HCT116 (cell line): ENCODE measurements at regions not wholly inside any gene's neighbourhood (a gene's known extent, or its start where the extent isn't known, plus 50 kb on each side); places are given as distances from the start of the nearest gene placed in this dataset.

Source experiments
- ATAC-seq: fragments of 200-7000 bp; cut with Tn5 transposase; 2 replicates; pipeline ENCODE4 v1.9.1; 2020; ENCODE audit warnings: mild to moderate bottlenecking, moderate library complexity
- BruUV-seq: library from RNA; stranded (reverse); fragments of 400-500 nt; replicated peaks from 2 replicates; lab custom pipeline; 2021; lab: Mats Ljungman, UMichigan
- CTCF ChIA-PET: fragments of 300-600 bp; sonication (Branson Sonifier 250); formaldehyde crosslinking; loops from one replicate; lab custom pipeline; 2021; ENCODE audit warnings: antibody characterized with exemption; lab: Charles Lee
- POLR2A ChIA-PET: fragments of 300-600, 350-600 bp; sonication (Branson Sonifier 250); formaldehyde crosslinking; loops from one replicate; lab custom pipeline; 2021; ENCODE audit warnings: antibody characterized with exemption; lab: Charles Lee
- RAD21 ChIA-PET, 2 experiments: fragments of 300-600 bp; sonication (Branson Sonifier 250); formaldehyde crosslinking; loops; one replicate each; lab custom pipeline; 2023; ENCODE audit warnings: low total read pairs in 2 of 2; ENCODE audit not compliant: uncharacterized antibody in 2 of 2, unreplicated experiment in 2 of 2, low non-redundant PET in 1 of 2; lab: Charles Lee
- DNase-seq: peaks from one replicate; pipeline ENCODE4 v3.0.0-alpha.2; 2010; ENCODE audit warnings: low read depth, low spot score
- H2AFZ ChIP-seq: fragments of 200-600 bp; shearing (Covaris generic), sonication (generic); 2 replicates; pipeline ENCODE4 v1.6.1; 2017; ENCODE audit warnings: low read depth, mixed run types, mixed read lengths, antibody characterized with exemption, low read length; ENCODE audit not compliant: poor library complexity, severe bottlenecking
- H3K27ac ChIP-seq: 2 replicates; pipeline ENCODE4 v1.5.1; 2012; ENCODE audit warnings: low read depth, low read length
- H3K27me3 ChIP-seq: fragments of 200-600 bp; sonication (generic); 2 replicates; pipeline ENCODE4 v1.6.1; 2016; ENCODE audit warnings: mixed run types, low read length, mixed read lengths; ENCODE audit not compliant: insufficient read depth
- H3K36me3 ChIP-seq, 2 experiments: fragments of 200-500 bp in 1 of 2; fragments of 200-600 bp in 1 of 2; sonication (Bioruptor generic) in 1 of 2; sonication (generic) in 1 of 2; 2 replicates each; pipeline versions ENCODE4 v1.5.1 to v1.6.1; 2014 to 2016; ENCODE audit warnings: low read length in 2 of 2, inconsistent platforms in 1 of 2, mixed read lengths in 1 of 2, mixed run types in 1 of 2; ENCODE audit not compliant: insufficient read depth in 2 of 2, control insufficient read depth in 1 of 2
- H3K4me1 ChIP-seq, 2 experiments: fragments of 200-600 bp in 1 of 2; sonication (generic) in 1 of 2; 2 replicates each; pipeline versions ENCODE4 v1.5.1 to v1.6.1; 2012 to 2017; ENCODE audit warnings: low read length in 2 of 2, inconsistent platforms in 1 of 2, mild to moderate bottlenecking in 1 of 2, mixed read lengths in 1 of 2, mixed run types in 1 of 2, moderate library complexity in 1 of 2; ENCODE audit not compliant: insufficient read depth in 2 of 2, control insufficient read depth in 1 of 2
- H3K4me2 ChIP-seq: fragments of 200-600 bp; sonication (generic); 2 replicates; pipeline ENCODE4 v1.6.1; 2017; ENCODE audit warnings: mixed run types, low read length, mixed read lengths
- H3K4me3 ChIP-seq, 2 experiments: fragments of 200-600 bp in 1 of 2; sonication (generic) in 1 of 2; replicated peaks in 1 of 2; 2 replicates each; pipeline ENCODE4 v1.5.1; 2011 to 2016; ENCODE audit warnings: low read length in 2 of 2, control low read depth in 1 of 2, low read depth in 1 of 2, mild to moderate bottlenecking in 1 of 2, mixed read lengths in 1 of 2, mixed run types in 1 of 2
- H3K79me2 ChIP-seq: fragments of 200-600 bp; sonication (generic); 2 replicates; pipeline ENCODE4 v1.6.1; 2017; ENCODE audit warnings: mild to moderate bottlenecking, mixed run types, low read length, moderate library complexity, mixed read lengths; ENCODE audit not compliant: insufficient read depth
- H3K9ac ChIP-seq: fragments of 200-600 bp; sonication (generic); 2 replicates; pipeline ENCODE4 v1.6.1; 2016; ENCODE audit warnings: low read length, mixed read lengths
- H3K9me2 ChIP-seq: fragments of 200-600 bp; sonication (generic), shearing (Covaris generic); 2 replicates; pipeline ENCODE4 v1.6.1; 2017; ENCODE audit warnings: mixed run types, mild to moderate bottlenecking, moderate library complexity; ENCODE audit not compliant: insufficient read depth
- H3K9me3 ChIP-seq, 2 experiments: fragments of 200-500 bp in 1 of 2; fragments of 200-600 bp in 1 of 2; sonication (Bioruptor generic) in 1 of 2; sonication (generic) in 1 of 2; 2 replicates each; pipeline ENCODE4 v1.6.1; 2014 to 2017; ENCODE audit warnings: low read length in 2 of 2, mixed read lengths in 2 of 2, inconsistent platforms in 1 of 2, low read depth in 1 of 2, mild to moderate bottlenecking in 1 of 2, mixed run types in 1 of 2, moderate library complexity in 1 of 2; ENCODE audit not compliant: control insufficient read depth in 1 of 2, insufficient read depth in 1 of 2
- H4K20me1 ChIP-seq: fragments of 200-600 bp; sonication (generic), shearing (Covaris generic); 2 replicates; pipeline ENCODE4 v1.6.1; 2017; ENCODE audit warnings: mixed run types, mild to moderate bottlenecking, moderate library complexity; ENCODE audit not compliant: insufficient read depth
- CBX3 ChIP-seq: IDR thresholded peaks from 2 replicates; pipeline ENCODE4 v1.6.1; 2012; ENCODE audit warnings: low read depth
- EZH2 ChIP-seq: fragments of 200-600 bp; sonication (generic); IDR thresholded peaks from 2 replicates; pipeline ENCODE4 v1.6.1; 2017; ENCODE audit warnings: antibody characterized with exemption, mixed run types
- EZH2phosphoT487 ChIP-seq: fragments of 200-600 bp; IDR thresholded peaks from 2 replicates; pipeline ENCODE4 v1.6.1; 2018; ENCODE audit warnings: antibody characterized with exemption, borderline replicate concordance
- FOSL1 ChIP-seq: IDR thresholded peaks from 2 replicates; pipeline ENCODE4 v1.6.1; 2012; ENCODE audit warnings: low read depth
- JUND ChIP-seq: IDR thresholded peaks from 2 replicates; pipeline ENCODE4 v1.6.1; 2012
- POLR2A ChIP-seq: IDR thresholded peaks from 2 replicates; pipeline ENCODE4 v1.7.0; 2011; ENCODE audit warnings: borderline replicate concordance; ENCODE audit not compliant: insufficient read depth, insufficient read length; ENCODE audit errors: extremely low read depth
- POLR2AphosphoS5 ChIP-seq: IDR thresholded peaks from 2 replicates; pipeline ENCODE4 v1.6.1; 2011; ENCODE audit warnings: mild to moderate bottlenecking, low read depth, low read length, moderate library complexity
- RAD21 ChIP-seq: IDR thresholded peaks from 2 replicates; pipeline ENCODE4 v1.6.1; 2012; ENCODE audit warnings: low read depth, mild to moderate bottlenecking
- SIN3A ChIP-seq: IDR thresholded peaks from 2 replicates; pipeline ENCODE4 v1.6.1; 2012; ENCODE audit warnings: low read depth
- SP1 ChIP-seq: IDR thresholded peaks from 2 replicates; pipeline ENCODE4 v1.6.1; 2012; ENCODE audit warnings: low read depth
- SRF ChIP-seq: IDR thresholded peaks from 2 replicates; pipeline ENCODE4 v1.6.1; 2012; ENCODE audit warnings: low read depth
- ZFX ChIP-seq: fragments of 450-650 bp; IDR thresholded peaks from 2 replicates; pipeline ENCODE4 v1.6.1; 2017
- ZNF274 ChIP-seq: fragments of 200-500 bp; sonication (Bioruptor generic); IDR thresholded peaks from 2 replicates; pipeline ENCODE4 v1.6.1; 2014; ENCODE audit warnings: mild to moderate bottlenecking, low read depth, low read length, inconsistent platforms
- intact Hi-C: fragments of 100-400 bp; cut with micrococcal nuclease; formaldehyde crosslinking; loops from 2 replicates; pipeline ENCODE4 v1.10.0; 2022
- TF ChIP-seq, protein P1 (sequence below), 3 experiments: fragments of 200-600 bp in 1 of 3; sonication (generic) in 1 of 3; IDR thresholded peaks in 2 of 3; conservative IDR thresholded peaks in 1 of 3; 2 replicates each; pipeline ENCODE4 v1.5.1; 2012 to 2017; ENCODE audit warnings: low read depth in 2 of 3, low read length in 2 of 3, antibody characterized with exemption in 1 of 3, borderline replicate concordance in 1 of 3, control low read depth in 1 of 3, mild to moderate bottlenecking in 1 of 3, mixed read lengths in 1 of 3, mixed run types in 1 of 3, moderate library complexity in 1 of 3; ENCODE audit not compliant: insufficient read depth in 1 of 3
- TF ChIP-seq, protein P2 (sequence below): IDR thresholded peaks from 2 replicates; pipeline ENCODE4 v1.6.1; 2012
- TF ChIP-seq, protein P3 (sequence below): IDR thresholded peaks from 2 replicates; pipeline ENCODE4 v1.6.1; 2012; ENCODE audit warnings: low read depth
- TF ChIP-seq, protein P4 (sequence below): IDR thresholded peaks from 2 replicates; pipeline ENCODE4 v1.6.1; 2011; ENCODE audit warnings: mild to moderate bottlenecking, low read length, moderate library complexity; ENCODE audit not compliant: insufficient replicate concordance; ENCODE audit errors: extremely low read depth
- TF ChIP-seq, protein P5 (sequence below): IDR thresholded peaks from 2 replicates; pipeline ENCODE4 v1.6.1; 2012

DNA sequence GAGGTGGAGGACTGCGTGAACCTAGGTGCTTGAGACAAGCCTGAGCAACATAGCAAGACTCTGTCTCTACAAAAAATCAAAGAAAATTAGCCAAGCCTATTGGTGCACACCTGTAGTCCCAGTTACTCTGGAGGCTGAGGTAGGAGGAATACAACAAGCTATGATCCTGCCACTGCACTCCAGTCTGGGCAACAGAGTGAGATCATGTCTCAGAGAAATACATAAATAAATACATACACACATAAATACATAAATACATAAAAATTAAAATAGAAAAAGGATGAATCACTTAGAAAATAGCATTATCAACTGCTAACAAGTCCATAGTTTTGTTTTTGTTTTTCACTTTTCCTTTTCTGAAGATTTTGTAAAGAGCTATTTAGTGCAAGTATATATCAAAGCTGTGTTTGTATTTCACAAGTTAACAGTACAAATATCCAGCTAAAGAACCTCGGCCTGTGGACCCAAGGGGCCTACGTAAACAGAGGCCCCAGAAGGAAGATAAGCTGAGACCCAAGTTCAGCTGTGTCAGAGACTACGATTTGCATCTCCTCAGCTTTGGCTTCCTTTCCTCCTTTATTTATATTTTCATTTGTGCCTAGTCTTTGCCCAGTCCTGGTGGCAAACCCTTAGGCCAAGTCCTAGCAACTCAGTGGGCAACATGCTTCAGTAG, 67.1 kb upstream of the ROBO2 start (continued):
- TF ChIP-seq SP1: no peak
- no peak for TF ChIP-seq SRF
- no peak for TF ChIP-seq POLR2A
- no peak for TF ChIP-seq ZNF274
- no peak for TF ChIP-seq ZFX
- TF ChIP-seq JUND: no peak

DNA sequence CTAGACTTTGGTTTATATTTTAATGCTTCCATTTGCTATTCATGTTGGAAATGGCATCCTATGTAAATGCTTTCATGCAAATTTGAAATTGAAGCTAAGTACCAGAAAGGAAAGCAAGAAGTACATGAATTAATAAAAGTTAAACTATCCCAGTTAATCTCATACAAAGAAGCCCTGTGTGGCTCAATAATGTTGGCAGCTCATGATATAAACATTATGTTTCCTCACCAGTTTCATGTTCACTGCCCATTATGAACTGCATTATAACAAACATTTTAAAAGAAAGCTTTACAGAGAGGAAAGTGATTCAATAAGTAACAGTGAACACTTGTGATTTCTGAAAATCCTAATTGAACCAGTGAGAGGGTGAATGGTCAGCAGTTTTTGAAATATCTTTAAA, 62.9 kb upstream of the ROBO2 start:
- BruUV-seq: no TSS peak
- ChIA-PET CTCF (no interaction called here), RAD21 (no interaction called here), POLR2A (interaction anchor here (0.6 kb wide), 1 partner anchor 21 kb away, joined by 3 read pairs; no protein-coding TSS in a partner anchor)
- H3K36me3 ChIP-seq: no peaks in the 10 kb centered on the region
- no peak overlapping the region for H3K4me3 ChIP-seq
- intact Hi-C loops: no loop called here
- no peak overlapping the region for H3K4me2 ChIP-seq
- H3K27me3 ChIP-seq: no peaks in the 10 kb centered on the region
- peaks cover 5 to 9% of the 10 kb centered on the region in 2 experiments; a peak in 2 of 4 replicates for H3K9me3 ChIP-seq
- no peaks in the 10 kb centered on the region for H3K79me2 ChIP-seq
- no peak overlapping the region for H2AFZ ChIP-seq
- H3K9me2 ChIP-seq: no peaks in the 10 kb centered on the region
- no peaks in the 10 kb centered on the region for H3K4me1 ChIP-seq
- no peak for ATAC-seq
- no peak overlapping the region for H3K27ac ChIP-seq
- no peak for DNase-seq
- H4K20me1 ChIP-seq: no peaks in the 10 kb centered on the region
- no peak overlapping the region for H3K9ac ChIP-seq
- TF ChIP-seq, protein P1, sequence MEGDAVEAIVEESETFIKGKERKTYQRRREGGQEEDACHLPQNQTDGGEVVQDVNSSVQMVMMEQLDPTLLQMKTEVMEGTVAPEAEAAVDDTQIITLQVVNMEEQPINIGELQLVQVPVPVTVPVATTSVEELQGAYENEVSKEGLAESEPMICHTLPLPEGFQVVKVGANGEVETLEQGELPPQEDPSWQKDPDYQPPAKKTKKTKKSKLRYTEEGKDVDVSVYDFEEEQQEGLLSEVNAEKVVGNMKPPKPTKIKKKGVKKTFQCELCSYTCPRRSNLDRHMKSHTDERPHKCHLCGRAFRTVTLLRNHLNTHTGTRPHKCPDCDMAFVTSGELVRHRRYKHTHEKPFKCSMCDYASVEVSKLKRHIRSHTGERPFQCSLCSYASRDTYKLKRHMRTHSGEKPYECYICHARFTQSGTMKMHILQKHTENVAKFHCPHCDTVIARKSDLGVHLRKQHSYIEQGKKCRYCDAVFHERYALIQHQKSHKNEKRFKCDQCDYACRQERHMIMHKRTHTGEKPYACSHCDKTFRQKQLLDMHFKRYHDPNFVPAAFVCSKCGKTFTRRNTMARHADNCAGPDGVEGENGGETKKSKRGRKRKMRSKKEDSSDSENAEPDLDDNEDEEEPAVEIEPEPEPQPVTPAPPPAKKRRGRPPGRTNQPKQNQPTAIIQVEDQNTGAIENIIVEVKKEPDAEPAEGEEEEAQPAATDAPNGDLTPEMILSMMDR (IDR thresholded peaks at IDR 0.05 in 2 of 3, conservative IDR thresholded peaks at IDR 0.05 in 1 of 3; ENCODE audit: borderline replicate concordance in 1 of 3, insufficient read depth in 1 of 3, low read depth in 2 of 3, low read length in 2 of 3): no peak
- TF ChIP-seq ZNF274: no peak
- TF ChIP-seq JUND: no peak
- TF ChIP-seq EZH2: no peak
- TF ChIP-seq EZH2phosphoT487: no peak
- TF ChIP-seq, protein P2, sequence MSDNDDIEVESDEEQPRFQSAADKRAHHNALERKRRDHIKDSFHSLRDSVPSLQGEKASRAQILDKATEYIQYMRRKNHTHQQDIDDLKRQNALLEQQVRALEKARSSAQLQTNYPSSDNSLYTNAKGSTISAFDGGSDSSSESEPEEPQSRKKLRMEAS: no peak
- TF ChIP-seq SIN3A: no peak
- no peak for TF ChIP-seq CBX3
- TF ChIP-seq POLR2AphosphoS5: no peak
- no peak for TF ChIP-seq ZFX
- TF ChIP-seq, protein P3, sequence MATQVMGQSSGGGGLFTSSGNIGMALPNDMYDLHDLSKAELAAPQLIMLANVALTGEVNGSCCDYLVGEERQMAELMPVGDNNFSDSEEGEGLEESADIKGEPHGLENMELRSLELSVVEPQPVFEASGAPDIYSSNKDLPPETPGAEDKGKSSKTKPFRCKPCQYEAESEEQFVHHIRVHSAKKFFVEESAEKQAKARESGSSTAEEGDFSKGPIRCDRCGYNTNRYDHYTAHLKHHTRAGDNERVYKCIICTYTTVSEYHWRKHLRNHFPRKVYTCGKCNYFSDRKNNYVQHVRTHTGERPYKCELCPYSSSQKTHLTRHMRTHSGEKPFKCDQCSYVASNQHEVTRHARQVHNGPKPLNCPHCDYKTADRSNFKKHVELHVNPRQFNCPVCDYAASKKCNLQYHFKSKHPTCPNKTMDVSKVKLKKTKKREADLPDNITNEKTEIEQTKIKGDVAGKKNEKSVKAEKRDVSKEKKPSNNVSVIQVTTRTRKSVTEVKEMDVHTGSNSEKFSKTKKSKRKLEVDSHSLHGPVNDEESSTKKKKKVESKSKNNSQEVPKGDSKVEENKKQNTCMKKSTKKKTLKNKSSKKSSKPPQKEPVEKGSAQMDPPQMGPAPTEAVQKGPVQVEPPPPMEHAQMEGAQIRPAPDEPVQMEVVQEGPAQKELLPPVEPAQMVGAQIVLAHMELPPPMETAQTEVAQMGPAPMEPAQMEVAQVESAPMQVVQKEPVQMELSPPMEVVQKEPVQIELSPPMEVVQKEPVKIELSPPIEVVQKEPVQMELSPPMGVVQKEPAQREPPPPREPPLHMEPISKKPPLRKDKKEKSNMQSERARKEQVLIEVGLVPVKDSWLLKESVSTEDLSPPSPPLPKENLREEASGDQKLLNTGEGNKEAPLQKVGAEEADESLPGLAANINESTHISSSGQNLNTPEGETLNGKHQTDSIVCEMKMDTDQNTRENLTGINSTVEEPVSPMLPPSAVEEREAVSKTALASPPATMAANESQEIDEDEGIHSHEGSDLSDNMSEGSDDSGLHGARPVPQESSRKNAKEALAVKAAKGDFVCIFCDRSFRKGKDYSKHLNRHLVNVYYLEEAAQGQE: no peak
- no peak for TF ChIP-seq RAD21
- TF ChIP-seq, protein P4, sequence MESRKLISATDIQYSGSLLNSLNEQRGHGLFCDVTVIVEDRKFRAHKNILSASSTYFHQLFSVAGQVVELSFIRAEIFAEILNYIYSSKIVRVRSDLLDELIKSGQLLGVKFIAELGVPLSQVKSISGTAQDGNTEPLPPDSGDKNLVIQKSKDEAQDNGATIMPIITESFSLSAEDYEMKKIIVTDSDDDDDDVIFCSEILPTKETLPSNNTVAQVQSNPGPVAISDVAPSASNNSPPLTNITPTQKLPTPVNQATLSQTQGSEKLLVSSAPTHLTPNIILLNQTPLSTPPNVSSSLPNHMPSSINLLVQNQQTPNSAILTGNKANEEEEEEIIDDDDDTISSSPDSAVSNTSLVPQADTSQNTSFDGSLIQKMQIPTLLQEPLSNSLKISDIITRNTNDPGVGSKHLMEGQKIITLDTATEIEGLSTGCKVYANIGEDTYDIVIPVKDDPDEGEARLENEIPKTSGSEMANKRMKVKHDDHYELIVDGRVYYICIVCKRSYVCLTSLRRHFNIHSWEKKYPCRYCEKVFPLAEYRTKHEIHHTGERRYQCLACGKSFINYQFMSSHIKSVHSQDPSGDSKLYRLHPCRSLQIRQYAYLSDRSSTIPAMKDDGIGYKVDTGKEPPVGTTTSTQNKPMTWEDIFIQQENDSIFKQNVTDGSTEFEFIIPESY: no peak
- TF ChIP-seq SRF: no peak
- TF ChIP-seq, protein P5, sequence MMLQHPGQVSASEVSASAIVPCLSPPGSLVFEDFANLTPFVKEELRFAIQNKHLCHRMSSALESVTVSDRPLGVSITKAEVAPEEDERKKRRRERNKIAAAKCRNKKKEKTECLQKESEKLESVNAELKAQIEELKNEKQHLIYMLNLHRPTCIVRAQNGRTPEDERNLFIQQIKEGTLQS: no peak
- no peak for TF ChIP-seq FOSL1
